ENCODE measurements at regions not wholly inside any gene's neighbourhood (a gene's known extent, or its start where the extent isn't known, plus 50 kb on each side); places are given as distances from the start of the nearest gene placed in this dataset.

DNA sequence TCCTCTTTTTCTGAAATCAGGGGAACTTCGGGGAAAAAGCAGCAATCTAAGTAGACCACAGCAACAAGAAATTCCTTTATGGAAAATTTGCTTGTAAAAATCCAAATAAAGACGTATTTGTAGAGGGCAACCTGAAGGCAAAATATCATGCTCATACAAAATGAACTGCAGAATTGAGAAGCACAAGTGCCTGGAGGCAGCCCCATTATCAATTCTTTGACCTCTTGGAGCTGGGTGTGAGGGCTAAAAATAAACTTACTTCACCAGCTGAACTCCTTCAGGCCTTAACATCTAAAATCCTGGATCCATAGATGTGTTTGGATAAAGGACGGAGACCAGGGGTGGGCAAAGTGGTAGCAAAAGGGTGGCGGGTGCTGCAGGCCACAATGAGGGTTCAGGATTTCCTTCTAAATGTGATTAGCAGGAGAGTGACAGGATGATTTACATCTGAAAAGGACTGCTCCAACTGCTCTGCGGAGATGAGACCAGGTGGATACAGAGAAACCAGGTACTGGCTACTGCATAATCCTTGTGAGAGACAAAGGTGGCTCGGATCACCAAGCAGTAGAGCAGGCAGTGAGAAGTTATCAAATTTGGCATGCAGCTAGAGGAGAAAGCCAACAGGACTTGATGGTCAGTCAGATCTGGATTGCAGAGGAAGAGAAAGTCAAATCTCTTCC lies 81.7 kb upstream of the TJP1 start:
- H3K27ac ChIP-seq = no peak overlapping the region
- no peak for TF ChIP-seq CTCF (IDR thresholded peaks at IDR 0.05)
- no peak overlapping the region for H3K4me3 ChIP-seq
- no peak for DNase-seq (ENCODE audit: low spot score)

- no peak overlapping the region for H3K27ac ChIP-seq
- DNase-seq (ENCODE audit: low spot score) = no peak
- TF ChIP-seq CTCF (IDR thresholded peaks at IDR 0.05) = no peak
- H3K4me3 ChIP-seq = no peak overlapping the region
These were observed 80.8 kb upstream of the TJP1 start for GRCh38 chr15:29903028-29903427.

DNA sequence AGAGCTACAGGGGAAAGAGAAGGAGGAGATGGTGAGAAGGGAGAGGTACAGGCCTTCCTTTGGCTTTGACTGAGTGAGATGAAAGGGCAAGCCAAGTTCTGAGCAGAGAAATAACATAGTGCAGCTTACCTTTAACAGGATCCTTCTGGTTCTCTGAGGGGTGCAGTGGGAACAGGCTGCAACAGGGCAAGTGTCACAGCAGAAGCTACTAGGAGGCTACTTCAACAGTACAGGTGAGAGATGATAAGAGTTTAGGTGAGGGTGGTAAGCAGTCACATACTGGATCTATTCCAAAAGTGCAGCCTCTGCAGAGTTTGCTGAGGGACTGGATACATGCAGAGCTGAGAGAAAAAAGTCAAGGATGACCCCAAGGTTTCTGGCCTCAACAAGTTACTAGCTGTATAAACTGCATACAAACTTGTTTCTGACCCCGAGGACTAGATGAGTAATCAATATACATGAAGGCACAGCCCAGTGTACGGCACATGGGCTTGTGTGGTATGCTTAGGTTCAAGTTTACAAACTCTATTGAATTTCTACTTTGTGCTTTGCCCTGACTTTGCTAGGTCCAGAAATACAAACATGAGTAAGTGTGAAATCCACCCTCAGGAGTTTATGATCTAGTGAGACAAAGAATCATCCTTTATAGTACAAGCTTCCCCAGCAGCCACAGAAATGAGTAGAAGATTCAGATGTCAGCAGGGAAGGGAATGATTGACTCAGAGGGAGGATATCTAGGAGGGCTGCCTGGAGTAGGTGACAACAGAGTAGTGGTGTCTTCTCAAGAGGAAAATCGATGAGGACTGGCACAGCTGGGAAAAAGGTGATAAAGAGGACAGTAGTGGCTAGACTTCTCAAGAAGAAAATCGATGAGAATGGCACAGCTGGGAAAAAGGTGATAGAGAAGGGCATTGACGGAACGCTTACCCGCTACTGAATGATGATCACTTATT lies 78.2 kb upstream of the TJP1 start:
- TF ChIP-seq CTCF (IDR thresholded peaks at IDR 0.05) = no peak
- H3K4me3 ChIP-seq = no peak overlapping the region
- H3K27ac ChIP-seq = no peak overlapping the region

GRCh38 chr15:29896062-29896461 lies 73.8 kb upstream of the TJP1 start:
- no peak overlapping the region for H3K27ac ChIP-seq
- no peak overlapping the region for H3K4me3 ChIP-seq
- no peak for DNase-seq (ENCODE audit: low spot score)
- TF ChIP-seq CTCF (IDR thresholded peaks at IDR 0.05) = no peak

More for the DNA sequence above, 78.2 kb upstream of the TJP1 start:
- no peak for DNase-seq (ENCODE audit: low spot score)

DNA sequence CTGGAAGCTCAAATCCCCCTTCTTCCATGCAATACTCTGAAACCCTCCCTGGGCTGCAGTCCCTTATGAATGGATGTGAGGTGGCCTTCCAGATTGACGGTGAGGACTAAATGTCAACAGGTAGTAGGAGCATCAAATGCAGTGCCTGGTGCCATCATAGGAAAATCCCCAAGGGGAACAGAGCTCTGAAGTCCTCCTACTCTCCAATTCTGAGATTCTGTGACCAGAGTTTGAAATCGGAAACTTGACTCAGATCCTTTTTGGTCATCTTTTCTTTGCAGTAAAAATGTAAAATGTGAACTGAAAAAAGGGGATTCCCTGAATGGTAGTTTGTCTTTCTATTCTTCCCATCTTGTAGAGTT lies 68.8 kb upstream of the TJP1 start:
- TF ChIP-seq CTCF (IDR thresholded peaks at IDR 0.05) = no peak
- H3K27ac ChIP-seq = no peak overlapping the region
- no peak for DNase-seq (ENCODE audit: low spot score)

GRCh38 chr15:29890336-29891095 lies 68.2 kb upstream of the TJP1 start:
- H3K4me3 ChIP-seq = no peak overlapping the region
- TF ChIP-seq CTCF (IDR thresholded peaks at IDR 0.05) = no peak
- no peak for DNase-seq (ENCODE audit: low spot score)
- H3K27ac ChIP-seq = no peak overlapping the region

More for the DNA sequence above, 68.8 kb upstream of the TJP1 start:
- no peak overlapping the region for H3K4me3 ChIP-seq

All from coronary artery (tissue), 2 donors.